ENCODE measurements at regions not wholly inside any gene's neighbourhood (a gene's known extent, or its start where the extent isn't known, plus 50 kb on each side); places are given as distances from the start of the nearest gene placed in this dataset.

- no peak for DNase-seq
- TF ChIP-seq CTCF (IDR thresholded peaks at IDR 0.05) = no peak
- no peak overlapping the region for H3K27ac Mint-ChIP-seq
- no peaks in the 10 kb centered on the region for H3K4me1 Mint-ChIP-seq
- peaks cover 2% of the 10 kb centered on the region for H3K27me3 Mint-ChIP-seq (ENCODE audit: low read depth, poor library complexity)
- peaks cover 4% of the 10 kb centered on the region for H3K9me3 Mint-ChIP-seq
- H3K4me3 Mint-ChIP-seq = no peak overlapping the region
- no peaks in the 10 kb centered on the region for H3K36me3 Mint-ChIP-seq (ENCODE audit: low read depth)
These were observed 99.2 kb upstream of the KYNU start for GRCh38 chr2:142778289-142778688.

- no peaks in the 10 kb centered on the region for H3K4me1 Mint-ChIP-seq
- H3K4me3 Mint-ChIP-seq = no peak overlapping the region
- peaks cover 4% of the 10 kb centered on the region for H3K9me3 Mint-ChIP-seq
- H3K27ac Mint-ChIP-seq = no peak overlapping the region
- no peaks in the 10 kb centered on the region for H3K36me3 Mint-ChIP-seq (ENCODE audit: low read depth)
- H3K27me3 Mint-ChIP-seq (ENCODE audit: low read depth, poor library complexity) = peaks cover 2% of the 10 kb centered on the region
- TF ChIP-seq CTCF (IDR thresholded peaks at IDR 0.05) = no peak
- DNase-seq = no peak
These were observed 99.7 kb upstream of the KYNU start for GRCh38 chr2:142777742-142778141.

GRCh38 chr2:142769761-142770160 lies 107.7 kb upstream of the KYNU start:
- H3K27ac Mint-ChIP-seq = no peak overlapping the region
- H3K27me3 Mint-ChIP-seq (ENCODE audit: low read depth, poor library complexity) = peaks cover 2% of the 10 kb centered on the region

GRCh38 chr2:142767847-142768246 lies 109.6 kb upstream of the KYNU start:
- no peak for TF ChIP-seq CTCF (IDR thresholded peaks at IDR 0.05)
- no peak overlapping the region for H3K27ac Mint-ChIP-seq
- peaks cover 18% of the 10 kb centered on the region for H3K9me3 Mint-ChIP-seq
- H3K27me3 Mint-ChIP-seq (ENCODE audit: low read depth, poor library complexity) = peaks cover 3% of the 10 kb centered on the region
- no peaks in the 10 kb centered on the region for H3K4me1 Mint-ChIP-seq
- no peaks in the 10 kb centered on the region for H3K36me3 Mint-ChIP-seq (ENCODE audit: low read depth)
- no peak for DNase-seq
- H3K4me3 Mint-ChIP-seq = no peak overlapping the region

More at GRCh38 chr2:142769761-142770160, 107.7 kb upstream of the KYNU start:
- no peak for DNase-seq
- Mint-ChIP-seq H3K4me3 (no peak overlapping the region), H3K9me3 (peaks cover 23% of the 10 kb centered on the region), H3K4me1 (no peaks in the 10 kb centered on the region), H3K36me3 (ENCODE audit: low read depth) (no peaks in the 10 kb centered on the region)
- TF ChIP-seq CTCF (IDR thresholded peaks at IDR 0.05) = no peak

GRCh38 chr2:142758973-142759372 lies 118.5 kb upstream of the KYNU start:
- DNase-seq = no peak
- Mint-ChIP-seq H3K36me3 (ENCODE audit: low read depth) (no peaks in the 10 kb centered on the region), H3K9me3 (no peaks in the 10 kb centered on the region), H3K27me3 (ENCODE audit: low read depth, poor library complexity) (peaks cover 6% of the 10 kb centered on the region), H3K4me1 (no peaks in the 10 kb centered on the region), H3K27ac (no peak overlapping the region), H3K4me3 (no peak overlapping the region)
- TF ChIP-seq CTCF (IDR thresholded peaks at IDR 0.05) = no peak

- peaks cover 5% of the 10 kb centered on the region for H3K4me1 Mint-ChIP-seq
- H3K36me3 Mint-ChIP-seq (ENCODE audit: low read depth) = no peaks in the 10 kb centered on the region
- no peak overlapping the region for H3K27ac Mint-ChIP-seq
- peaks cover 3% of the 10 kb centered on the region for H3K27me3 Mint-ChIP-seq (ENCODE audit: low read depth, poor library complexity)
- DNase-seq = no peak
- no peak for TF ChIP-seq CTCF (IDR thresholded peaks at IDR 0.05)
- no peaks in the 10 kb centered on the region for H3K9me3 Mint-ChIP-seq
- no peak overlapping the region for H3K4me3 Mint-ChIP-seq
These were observed 120.4 kb upstream of the KYNU start for GRCh38 chr2:142757111-142757510.
